ENCODE measurements at regions not wholly inside any gene's neighbourhood (a gene's known extent, or its start where the extent isn't known, plus 50 kb on each side); places are given as distances from the start of the nearest gene placed in this dataset.
A peak's percentile ranks its signal among the peaks of the same experiment; 100 is the strongest.
"Not testable (repeated sequence)": the region's sequence is repeated elsewhere in the genome, so short reads cannot be mapped to it uniquely, and the experiment has no call there.

GRCh38 chr1:185432948-185433347 is 115.9 kb upstream of the IVNS1ABP start:
- peak in 1 of 5 donors; percentile 50 for DNase-seq

DNA sequence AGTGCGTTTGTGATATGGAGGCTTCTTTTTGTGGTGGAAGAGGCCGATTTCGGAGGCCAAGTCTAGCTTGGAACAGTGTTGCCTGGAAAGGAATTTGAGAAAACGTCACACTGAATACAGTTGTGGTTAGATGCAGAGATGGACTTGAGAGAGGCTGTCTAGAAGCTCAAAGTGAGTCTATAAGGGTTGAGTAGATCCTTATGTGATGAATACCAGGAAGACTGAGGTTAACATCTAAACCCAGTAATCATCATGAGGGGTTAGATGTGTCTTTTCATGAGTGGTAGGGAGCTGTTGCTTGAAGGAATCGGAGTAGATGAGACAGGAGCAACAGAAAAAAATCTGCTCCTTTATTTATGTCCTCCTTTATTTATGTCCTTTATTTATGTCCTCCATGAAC is 114.6 kb upstream of the IVNS1ABP start:
- no peak for DNase-seq

GRCh38 chr1:185429668-185430067 is 112.6 kb upstream of the IVNS1ABP start:
- not testable (repeated sequence) for DNase-seq

- DNase-seq, result no peak
Observed at GRCh38 chr1:185427776-185428175, 110.7 kb upstream of the IVNS1ABP start.

- DNase-seq, result no peak
Observed at GRCh38 chr1:185427264-185427663, 110.2 kb upstream of the IVNS1ABP start.

GRCh38 chr1:185426848-185427247 is 109.8 kb upstream of the IVNS1ABP start:
- no peak for DNase-seq

DNA sequence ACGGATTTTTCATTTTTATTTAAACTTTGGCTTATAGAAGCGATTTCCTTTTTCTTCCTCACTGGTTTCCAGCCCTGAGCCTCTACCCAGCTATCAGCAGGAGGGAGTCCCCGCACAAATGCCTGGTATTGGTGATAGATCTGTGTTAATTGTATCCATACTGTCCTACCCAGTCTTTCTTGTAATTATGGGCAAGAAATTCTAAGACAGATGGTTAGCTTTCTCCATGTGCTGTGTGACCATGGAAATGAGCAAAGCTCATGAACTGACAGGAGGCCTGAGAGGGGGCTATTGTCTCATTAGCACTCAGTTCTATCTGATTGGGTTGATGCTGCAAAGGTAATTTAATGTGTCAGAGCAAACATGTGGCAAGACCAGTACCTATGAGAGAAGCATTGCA is 108.1 kb upstream of the IVNS1ABP start:
- DNase-seq, result no peak

GRCh38 chr1:185421485-185422107 is 104.6 kb upstream of the IVNS1ABP start:
- no peak for DNase-seq

GRCh38 chr1:185420588-185421081 is 103.6 kb upstream of the IVNS1ABP start:
- DNase-seq, result peak in 1 of 5 donors; percentile 81

- DNase-seq, result no peak
Observed at GRCh38 chr1:185419718-185420117, 102.7 kb upstream of the IVNS1ABP start.

DNA sequence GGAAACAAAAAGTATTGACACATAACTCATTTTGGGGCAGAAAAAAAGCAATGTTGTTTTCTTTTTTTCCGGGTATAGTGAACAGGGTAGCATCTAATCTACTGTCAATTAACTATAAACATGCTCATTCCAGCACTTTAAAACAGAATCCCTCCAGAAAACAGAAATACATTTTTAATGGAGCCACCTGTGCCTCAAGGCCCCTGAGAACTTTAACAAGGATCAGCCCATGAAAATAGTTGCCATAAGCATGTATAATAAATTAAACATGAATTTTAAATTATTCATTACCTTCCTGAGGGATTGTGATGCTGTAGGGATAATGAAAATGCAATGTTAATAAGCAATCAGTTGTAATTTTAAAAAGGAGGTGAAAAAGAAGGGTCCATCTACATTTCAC is 101.4 kb upstream of the IVNS1ABP start:
- DNase-seq, result no peak

- DNase-seq, result no peak
Observed at GRCh38 chr1:185412385-185413087, 95.5 kb upstream of the IVNS1ABP start.

GRCh38 chr1:185409763-185410528 is 92.9 kb upstream of the IVNS1ABP start:
- DNase-seq, result no peak

- no peak for DNase-seq
Observed at GRCh38 chr1:185409345-185409744, 92.3 kb upstream of the IVNS1ABP start.

GRCh38 chr1:185408700-185409270 is 91.7 kb upstream of the IVNS1ABP start:
- no peak for DNase-seq

DNA sequence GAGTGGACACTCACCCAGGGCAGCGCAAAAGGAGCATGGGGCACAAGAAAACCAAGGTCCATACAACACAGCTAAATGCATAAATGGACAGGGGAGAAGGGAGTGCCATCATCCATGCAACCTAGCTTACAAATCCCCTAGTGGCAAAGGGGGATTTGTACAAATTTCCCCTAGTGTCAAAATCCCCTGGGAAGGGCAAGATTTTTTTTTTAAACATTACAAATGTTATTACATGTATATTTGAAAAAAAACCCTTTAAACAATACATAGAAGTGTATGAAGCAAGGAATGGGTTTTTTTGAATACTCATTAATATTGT is 89.6 kb upstream of the IVNS1ABP start:
- DNase-seq, result no peak

GRCh38 chr1:185406006-185406690 is 89.1 kb upstream of the IVNS1ABP start:
- no peak for DNase-seq

DNA sequence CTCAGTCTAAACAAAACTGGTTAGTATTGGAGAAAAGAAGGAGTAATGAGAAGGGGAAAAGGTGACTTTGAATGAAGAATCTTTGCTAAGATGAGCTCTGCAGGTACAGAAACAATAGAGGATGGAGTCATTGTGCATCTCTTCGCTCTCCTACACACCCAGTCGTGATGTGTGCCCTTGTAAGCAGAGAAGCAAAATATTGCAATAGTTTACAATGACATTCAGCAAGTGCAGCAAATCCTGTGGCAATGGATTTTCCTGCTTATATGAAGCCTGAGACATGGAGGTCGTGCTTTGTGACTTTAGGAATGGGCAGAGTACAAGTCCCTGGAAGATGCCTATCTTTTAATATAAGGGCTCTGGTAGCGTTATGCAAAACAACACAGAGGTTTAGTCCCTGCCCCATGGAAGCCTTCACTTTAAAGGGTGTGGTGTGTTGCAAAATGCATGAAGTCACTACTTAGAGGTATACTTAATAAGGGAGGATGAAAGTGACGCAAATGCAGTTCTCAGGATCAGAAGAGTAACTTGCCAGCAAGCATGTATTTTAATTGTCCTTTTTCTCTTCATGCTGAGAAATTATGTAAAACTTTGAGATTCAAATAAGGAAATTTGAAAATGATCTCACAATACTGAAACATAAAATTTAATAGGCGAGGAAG is 88.0 kb upstream of the IVNS1ABP start:
- DNase-seq, result no peak

GRCh38 chr1:185404291-185404690 is 87.2 kb upstream of the IVNS1ABP start:
- no peak for DNase-seq

DNA sequence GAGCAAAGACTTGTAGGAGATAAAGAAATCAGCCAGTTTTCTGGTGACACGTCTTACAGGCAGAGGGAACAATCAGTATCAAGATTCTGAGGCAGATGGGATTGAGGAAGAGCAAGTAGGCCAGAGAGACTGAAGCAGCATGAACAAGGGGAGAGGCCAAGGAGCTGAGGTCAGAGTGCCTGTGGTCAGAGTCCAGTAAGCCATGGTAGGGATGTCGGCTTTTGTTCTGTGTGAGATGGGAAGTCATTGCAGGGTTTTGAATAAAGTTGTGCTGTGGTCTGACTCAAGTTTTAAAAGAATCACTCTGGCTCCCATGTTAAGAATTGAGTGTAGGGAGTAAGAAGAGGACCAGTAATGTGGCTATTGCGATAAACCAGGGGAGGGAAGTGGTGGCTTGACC is 85.9 kb upstream of the IVNS1ABP start:
- DNase-seq, result no peak

DNA sequence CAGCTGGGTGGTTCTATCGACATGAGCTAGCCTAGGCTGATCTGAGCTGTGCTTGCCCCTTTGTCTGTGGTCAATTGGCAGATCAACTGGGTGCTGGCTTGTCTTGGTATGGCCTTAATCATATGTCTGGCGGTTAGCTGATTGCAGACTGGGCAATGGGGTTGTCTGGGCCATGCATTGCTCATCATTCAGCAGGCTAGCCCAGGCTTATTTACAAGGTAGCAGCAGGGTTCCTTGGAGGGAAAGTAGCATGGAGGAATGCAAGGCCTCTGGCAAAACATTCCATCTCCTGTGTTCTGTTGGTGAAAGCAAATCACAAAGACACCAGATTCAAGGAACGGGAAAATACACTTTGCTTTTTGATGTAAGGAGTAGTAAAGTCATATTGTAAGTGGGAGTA is 84.0 kb upstream of the IVNS1ABP start:
- no peak for DNase-seq

GRCh38 chr1:185400052-185400451 is 83.0 kb upstream of the IVNS1ABP start:
- no peak for DNase-seq
